GM12865 (cell line): ENCODE measurements at regions not wholly inside any gene's neighbourhood (a gene's known extent, or its start where the extent isn't known, plus 50 kb on each side); places are given as distances from the start of the nearest gene placed in this dataset.

ENCODE experiments used
- DNase-seq: peaks from one replicate; pipeline ENCODE4 v3.0.0; 2010; ENCODE audit warnings: low read depth
- H3K4me3 ChIP-seq: 2 replicates; pipeline ENCODE4 v1.5.1; 2011; ENCODE audit warnings: mild to moderate bottlenecking, low read depth, low read length, control low read depth
- TF ChIP-seq, protein P1 (sequence below): IDR thresholded peaks from 2 replicates; pipeline ENCODE4 v1.5.1; 2011; ENCODE audit warnings: low read length, control low read depth, low read depth, inconsistent platforms; ENCODE audit not compliant: insufficient read depth; ENCODE audit errors: missing control alignments

DNA sequence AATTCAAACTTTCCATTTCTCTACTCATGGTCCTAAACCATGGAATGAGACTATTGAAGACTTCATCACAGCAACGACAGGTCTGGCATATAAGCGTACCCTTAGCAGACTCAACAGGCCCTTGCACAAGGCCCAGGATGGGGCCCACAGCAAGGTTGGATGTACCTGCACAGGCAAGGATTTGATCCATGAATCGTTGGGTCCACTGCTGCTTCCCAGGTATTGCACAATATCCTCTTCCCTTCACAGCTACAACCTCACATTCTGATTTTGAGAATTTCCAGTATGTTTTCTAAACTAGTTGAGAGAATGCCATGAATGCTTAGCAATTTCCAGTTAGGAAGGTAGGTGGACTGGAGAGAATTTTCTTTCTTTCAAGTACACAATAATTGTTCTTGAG, 515.8 kb downstream of the SUCLG1 start:
- DNase-seq, result no peak
- TF ChIP-seq, protein P1, sequence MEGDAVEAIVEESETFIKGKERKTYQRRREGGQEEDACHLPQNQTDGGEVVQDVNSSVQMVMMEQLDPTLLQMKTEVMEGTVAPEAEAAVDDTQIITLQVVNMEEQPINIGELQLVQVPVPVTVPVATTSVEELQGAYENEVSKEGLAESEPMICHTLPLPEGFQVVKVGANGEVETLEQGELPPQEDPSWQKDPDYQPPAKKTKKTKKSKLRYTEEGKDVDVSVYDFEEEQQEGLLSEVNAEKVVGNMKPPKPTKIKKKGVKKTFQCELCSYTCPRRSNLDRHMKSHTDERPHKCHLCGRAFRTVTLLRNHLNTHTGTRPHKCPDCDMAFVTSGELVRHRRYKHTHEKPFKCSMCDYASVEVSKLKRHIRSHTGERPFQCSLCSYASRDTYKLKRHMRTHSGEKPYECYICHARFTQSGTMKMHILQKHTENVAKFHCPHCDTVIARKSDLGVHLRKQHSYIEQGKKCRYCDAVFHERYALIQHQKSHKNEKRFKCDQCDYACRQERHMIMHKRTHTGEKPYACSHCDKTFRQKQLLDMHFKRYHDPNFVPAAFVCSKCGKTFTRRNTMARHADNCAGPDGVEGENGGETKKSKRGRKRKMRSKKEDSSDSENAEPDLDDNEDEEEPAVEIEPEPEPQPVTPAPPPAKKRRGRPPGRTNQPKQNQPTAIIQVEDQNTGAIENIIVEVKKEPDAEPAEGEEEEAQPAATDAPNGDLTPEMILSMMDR, result no peak

DNA sequence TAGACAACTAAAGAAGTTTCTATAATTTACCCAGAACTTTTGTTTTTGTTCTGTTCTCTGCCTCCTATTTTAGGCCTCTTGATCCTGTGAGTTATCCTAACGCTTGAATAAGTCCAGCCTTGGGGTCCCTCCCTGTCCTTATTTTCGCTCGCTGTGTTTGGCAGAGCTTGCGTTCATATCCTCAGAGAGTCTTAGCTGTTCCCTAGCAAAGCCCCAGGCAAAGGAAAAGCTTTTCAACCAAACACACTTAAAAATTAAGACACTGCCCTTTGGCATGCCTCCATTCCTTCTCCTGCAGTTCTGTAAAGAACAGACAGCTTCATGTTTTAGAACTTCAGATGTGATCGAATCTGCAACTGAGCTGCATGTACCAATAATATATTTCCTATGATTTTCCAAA, 517.2 kb downstream of the SUCLG1 start:
- TF ChIP-seq, protein P1, result no peak
- DNase-seq, result no peak
- H3K4me3 ChIP-seq, result no peak overlapping the region

More for the DNA sequence above, 515.8 kb downstream of the SUCLG1 start:
- H3K4me3 ChIP-seq, result no peak overlapping the region

DNA sequence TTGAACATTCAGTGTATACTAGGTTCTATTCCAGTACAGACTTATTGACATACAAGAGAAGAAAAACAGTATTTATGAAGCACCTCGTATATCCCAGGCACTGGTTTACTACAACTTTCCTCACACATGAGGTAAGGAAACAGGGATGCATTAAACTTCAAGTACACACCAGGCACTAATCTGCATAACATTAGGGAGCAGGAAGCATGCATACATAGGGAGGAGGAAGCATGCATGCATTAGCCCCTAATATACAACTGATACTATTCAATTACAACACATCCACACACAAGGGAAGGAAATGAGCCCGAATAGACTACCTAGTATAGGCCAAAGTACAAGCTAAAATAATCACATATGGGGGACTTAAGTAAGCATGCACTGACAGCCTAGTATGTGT, 525.3 kb downstream of the SUCLG1 start:
- DNase-seq, result no peak
- TF ChIP-seq, protein P1, result no peak
- H3K4me3 ChIP-seq, result no peak overlapping the region

DNA sequence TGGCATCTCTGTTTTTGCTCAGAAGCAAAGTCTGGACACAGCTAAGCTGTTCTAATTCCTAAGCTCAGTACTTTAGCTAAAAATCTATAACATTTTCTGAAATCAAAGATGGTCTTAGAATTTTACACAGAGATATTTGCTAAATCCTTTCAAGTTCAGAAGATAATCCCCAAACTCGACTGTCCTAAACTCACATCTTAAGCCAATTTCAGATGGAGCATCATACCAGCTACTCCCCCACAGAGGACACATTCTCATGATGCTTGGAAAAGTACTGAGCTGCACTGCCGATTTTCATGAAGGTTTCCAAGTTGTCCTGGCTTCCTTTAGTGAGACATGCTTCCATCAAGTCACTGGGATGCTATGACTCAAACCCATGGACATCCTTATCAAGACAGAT, 535.5 kb downstream of the SUCLG1 start:
- H3K4me3 ChIP-seq, result no peak overlapping the region
- TF ChIP-seq, protein P1, result no peak
- DNase-seq, result no peak

DNA sequence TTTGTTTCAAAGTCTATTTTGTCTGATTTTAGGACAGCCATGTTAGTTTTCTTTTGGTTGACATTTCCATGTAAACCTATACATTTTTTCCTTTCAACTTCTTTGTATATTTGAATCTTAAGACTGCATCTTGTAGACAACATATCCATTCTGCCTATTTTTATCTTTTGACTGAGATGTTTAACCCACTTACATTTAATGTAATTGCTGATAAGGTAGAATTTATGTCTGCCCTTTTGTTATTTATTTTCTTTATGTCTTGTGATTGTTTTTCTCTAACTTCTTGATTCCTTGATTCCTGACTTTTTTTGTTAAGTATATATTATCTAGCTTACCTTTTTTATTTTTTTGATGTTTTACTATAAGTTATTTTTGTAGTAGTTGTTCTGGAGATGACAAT, 542.5 kb downstream of the SUCLG1 start:
- no peak overlapping the region for H3K4me3 ChIP-seq
- no peak for DNase-seq
- TF ChIP-seq, protein P1, result no peak

DNA sequence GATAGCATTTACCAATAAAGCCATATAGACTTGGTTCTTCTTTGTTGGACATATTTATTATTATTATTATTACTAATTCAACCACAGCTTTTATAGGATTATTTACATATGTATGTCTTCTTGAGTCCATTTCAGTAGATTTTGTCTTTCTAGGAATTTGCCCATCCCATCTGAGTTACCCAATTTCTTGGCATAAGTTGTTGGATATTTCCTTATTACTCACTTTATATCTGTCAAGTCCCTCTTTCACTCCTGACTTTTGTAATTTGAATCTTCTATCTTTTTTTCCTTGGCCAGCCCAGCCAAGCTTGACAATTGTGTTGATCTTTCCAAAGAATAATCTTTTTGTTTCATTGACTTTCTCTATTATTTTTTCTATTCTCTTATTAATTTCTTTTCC, 543.7 kb downstream of the SUCLG1 start:
- no peak overlapping the region for H3K4me3 ChIP-seq
- TF ChIP-seq, protein P1, result no peak
- no peak for DNase-seq

DNA sequence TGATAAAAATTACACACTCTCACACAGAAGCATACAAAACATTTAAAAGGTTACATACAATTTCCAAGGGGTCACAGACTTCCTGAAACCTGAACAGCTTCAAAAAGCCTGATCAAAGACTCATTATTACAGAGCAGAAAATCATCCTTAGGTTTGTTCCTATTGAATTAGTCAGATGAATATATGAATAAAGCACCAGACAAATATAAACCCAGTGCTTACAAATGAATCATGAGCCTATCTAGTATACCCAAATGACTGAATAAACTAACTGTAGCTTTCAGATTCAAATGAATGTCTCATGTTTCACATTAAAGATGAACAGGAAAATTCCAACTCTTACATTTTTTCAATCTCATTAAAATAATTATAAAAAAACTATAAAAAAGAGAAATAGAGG, 550.3 kb downstream of the SUCLG1 start:
- H3K4me3 ChIP-seq, result no peak overlapping the region
- TF ChIP-seq, protein P1, result no peak
- no peak for DNase-seq
